Amniotic stem cell (primary cell): ENCODE measurements at regions not wholly inside any gene's neighbourhood (a gene's known extent, or its start where the extent isn't known, plus 50 kb on each side); places are given as distances from the start of the nearest gene placed in this dataset.
"Not testable (repeated sequence)": the region's sequence is repeated elsewhere in the genome, so short reads cannot be mapped to it uniquely, and the experiment has no call there.

Experiments used
- DNase-seq: peaks from one replicate; lab custom pipeline; 2025; lab: John Stamatoyannopoulos, UW

DNA sequence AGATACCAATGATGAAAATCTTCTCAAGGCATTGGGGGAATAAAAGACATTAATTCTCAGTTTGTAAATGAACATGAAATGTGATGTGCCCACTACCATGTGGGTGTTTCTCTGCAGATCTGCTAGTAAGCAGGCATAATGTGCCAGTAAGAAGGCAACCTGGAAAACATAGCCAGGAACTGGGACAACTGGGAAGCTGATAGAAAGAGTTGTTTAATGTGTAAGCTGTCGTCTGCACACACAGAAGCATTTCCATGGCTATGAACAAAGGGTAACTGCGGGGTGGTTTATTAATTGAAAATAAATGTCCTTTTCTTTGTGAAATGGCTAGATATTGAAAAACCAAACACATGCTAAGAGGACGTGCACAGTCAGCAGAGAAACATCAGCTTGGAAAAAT, 52.0 kb downstream of the ZC3H11B start:
- no peak for DNase-seq

DNA sequence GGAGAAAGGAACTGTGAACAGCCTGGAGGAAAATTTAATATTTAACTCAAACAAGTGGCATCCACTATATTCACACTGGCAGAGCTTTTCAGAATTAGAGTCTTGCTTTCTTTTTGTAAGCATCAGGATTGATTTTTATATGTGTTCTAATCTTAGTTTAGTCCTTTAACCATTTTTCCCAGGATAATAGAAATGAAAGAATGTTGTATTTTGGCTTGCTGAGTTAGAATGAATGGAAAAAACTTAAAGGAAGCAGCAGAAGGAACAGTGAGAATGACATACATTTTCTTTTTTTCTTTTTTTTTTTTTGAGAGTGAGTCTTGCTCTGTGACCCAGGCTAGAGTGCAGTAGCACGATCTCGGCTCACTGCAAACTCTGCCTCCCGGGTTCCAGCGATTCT, 53.0 kb downstream of the ZC3H11B start:
- DNase-seq: no peak

DNA sequence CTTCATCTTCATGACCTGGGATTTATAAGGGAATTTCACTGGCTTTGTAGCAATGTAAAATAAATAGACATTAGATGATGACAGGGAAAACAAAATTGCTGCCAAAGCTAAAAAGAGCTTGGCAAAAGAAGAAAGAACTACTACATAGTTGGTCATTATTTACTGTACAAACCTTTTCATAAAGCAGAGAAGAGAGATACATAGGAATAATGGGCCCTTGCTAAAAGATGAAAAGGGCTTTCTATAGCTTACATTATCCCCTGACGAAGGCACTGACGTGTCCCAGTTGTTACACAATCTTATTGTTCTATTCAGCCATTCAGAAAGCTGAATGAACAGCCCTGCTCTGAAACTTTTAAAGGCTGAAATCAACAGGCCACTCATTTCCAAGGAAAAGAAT, 57.1 kb downstream of the ZC3H11B start:
- DNase-seq: no peak

DNA sequence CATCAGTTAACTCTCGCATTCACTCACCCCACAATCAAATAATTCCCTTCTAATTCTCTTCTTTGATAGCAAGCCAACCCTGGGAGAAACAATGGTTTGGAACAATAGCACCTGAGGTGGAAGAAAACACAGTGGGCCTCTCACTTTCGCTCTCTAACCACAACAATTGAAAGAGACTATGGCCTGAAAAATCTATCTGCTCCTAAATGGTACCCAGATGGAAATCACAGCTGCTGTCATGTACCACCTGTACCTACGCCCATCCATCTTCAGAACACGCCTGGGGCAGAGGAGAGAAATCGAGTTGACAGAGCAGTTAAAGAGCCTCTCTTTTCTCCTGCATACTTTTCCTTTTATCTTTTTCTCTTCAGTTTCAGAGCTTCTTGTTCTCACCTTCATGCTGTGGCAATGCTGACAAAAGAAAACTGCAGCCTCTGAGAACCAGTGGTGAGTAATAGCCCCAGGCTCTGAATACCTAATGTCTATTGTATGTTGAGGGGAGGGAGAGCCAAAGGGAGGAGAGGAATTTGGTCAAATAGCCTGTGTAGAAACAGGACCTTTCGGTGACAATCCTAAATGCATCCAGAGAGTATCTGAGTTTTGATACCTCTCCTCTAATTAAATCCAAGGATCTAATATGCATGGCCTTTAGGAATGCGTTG, 57.7 kb downstream of the ZC3H11B start:
- peak; percentile 18 for DNase-seq

DNA sequence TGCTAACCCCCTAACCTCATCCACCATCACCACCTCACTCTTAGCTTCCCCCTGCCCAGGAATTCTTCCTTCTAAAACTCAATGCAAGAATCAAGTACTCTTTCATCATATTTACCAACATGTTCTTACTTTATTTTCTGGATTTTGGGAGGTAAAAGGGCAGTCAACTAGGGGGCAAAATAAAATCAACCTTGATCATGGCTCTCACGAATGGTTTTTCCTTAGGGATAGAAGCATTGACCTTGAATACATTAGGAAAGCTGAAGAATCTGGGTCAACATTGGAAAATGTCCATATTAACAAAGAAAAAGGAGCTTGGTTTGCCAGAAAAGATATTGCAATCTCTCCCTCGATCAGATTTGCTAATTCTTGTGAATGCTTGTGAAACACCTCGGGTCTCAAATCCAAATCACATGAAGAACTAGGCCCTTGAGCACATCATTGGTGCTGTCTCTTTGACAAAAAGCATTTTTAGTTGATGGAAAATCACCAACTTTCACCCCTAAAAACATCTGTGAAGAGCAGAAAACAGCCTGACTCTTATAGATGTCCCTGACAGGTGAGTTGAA, 58.9 kb downstream of the ZC3H11B start:
- DNase-seq: no peak

GRCh38 chr1:219550201-219550600, 62.7 kb downstream of the ZC3H11B start:
- DNase-seq: no peak

GRCh38 chr1:219549215-219549614, 63.7 kb downstream of the ZC3H11B start:
- DNase-seq: no peak

DNA sequence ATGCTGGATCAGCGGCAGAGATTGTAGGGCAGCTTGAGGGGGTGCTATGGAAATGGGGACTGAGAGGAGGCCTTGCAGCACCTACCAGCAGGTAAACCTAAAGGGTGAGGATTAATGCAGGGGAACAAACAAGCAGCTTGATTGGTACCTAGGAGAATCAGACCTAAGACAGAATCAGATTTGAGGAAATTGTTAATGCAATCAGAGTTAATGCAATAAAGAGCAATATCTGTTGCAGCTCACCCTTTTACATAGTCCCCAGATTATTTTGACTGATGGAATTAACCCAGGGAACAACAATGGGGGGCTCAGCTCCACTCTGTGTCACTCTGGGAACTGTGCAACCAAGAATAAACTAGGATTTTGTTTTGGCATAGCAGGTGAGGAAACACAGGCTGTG, 64.5 kb downstream of the ZC3H11B start:
- DNase-seq: no peak

DNA sequence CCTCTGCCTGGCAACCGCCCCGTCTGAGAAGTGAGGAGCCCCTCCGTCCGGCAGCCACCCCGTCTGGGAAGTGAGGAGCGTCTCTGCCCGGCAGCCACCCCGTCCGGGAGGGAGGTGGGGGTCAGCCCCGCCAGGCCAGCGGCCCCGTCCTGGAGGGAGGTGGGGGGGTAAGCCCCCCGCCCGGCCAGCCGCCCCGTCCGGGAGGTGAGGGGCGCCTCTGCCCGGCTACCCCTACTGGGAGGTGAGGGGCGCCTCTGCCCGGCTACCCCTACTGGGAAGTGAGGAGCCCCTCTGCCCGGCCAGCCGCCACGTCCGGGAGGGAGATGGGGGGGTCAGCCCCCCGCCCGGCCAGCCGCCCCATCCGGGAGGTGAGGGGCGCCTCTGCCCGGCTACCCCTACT, 67.1 kb downstream of the ZC3H11B start:
- DNase-seq: not testable (repeated sequence)

DNA sequence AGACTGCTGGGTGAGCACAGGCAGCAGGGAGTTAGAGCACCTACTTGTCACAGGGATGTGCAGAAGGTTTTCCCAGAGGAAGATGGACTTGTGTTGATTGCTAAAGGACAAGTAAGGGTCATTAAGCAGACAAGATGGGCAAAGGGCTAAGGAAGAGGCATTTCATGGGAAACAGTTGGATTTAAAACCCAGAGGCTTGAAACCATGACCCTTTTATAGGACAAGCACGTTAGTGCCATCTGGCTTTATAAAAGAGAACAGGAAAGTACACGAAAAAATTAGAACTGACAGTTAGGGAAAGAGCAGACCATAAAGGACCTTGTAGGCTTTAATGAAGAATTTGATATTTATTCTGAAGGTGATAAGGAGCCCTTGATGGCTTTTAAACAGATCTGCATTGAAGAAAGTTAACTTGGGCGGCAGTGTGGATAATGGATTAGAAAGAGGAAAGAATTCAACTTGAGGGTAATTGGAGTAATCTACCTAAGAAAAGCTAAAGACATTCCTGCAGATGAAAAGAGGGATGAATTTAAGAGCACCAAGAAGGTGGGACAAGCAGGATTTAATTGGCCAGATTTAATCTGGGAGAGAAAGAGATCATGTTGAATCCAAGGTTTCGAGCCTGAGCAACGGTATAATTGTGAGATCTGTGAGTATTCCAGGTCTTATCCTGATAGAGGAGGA, 68.6 kb downstream of the ZC3H11B start:
- DNase-seq: no peak

DNA sequence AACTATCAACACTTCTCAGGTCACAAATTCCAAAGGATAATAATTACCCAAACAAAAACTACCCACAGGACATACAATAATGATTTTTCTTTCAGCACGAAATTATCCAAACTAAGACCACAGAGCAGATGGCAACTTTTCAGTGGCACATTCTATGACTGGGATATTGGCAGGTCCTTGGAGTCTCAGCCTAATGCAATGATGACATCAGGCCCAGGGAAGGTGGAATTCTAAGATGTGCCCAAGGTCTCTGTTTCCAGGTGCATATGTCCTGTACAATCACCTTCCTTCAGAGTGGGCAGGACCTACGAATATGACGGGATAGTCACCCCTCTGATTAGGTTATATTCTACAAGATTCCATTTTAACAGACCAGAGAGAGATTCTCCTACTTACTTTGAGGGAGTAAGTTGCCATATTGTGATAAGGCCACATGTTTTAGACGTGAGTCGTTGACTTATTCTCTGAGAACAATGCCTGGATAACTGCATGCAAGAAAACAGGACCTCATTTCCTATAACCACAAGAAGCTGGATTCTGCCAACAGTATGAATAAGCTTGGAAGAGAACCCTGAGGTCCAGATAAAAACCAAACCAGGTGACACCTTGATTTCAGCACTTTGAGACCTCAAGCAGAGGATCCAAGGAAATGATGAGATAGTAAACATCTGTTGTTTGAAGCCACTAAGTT, 69.9 kb downstream of the ZC3H11B start:
- no peak for DNase-seq

GRCh38 chr1:219541946-219542345, 71.0 kb downstream of the ZC3H11B start:
- DNase-seq: no peak

DNA sequence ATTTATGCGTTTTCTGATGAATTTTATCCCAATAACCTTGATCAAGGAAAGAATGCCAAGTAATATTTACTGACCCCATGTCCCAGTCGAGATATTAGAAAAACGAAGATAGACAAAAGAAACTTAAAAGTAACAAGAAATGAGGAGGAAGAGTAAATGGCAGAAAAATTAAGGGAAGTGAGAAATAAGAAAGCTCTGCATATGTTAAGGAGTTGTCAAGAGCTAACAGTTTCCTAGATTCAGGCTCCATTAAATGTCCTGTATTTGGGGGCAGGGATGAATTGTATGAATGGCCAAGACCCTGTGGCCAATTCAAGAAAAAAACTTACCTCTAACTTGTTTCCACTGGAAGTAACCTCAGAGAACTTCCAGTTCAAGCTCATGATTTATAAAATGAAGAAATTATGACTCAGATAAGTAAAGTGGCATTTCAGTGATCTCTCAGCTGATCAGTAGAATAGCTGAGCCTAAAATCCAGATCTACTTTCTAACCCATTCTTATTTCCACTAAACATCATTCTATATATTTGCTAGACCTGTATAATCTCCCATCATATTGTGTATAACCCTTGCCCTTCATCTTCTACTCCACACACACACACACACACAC, 73.2 kb downstream of the ZC3H11B start:
- no peak for DNase-seq

- DNase-seq: no peak
Measured at GRCh38 chr1:219538886-219539285, 74.0 kb downstream of the ZC3H11B start.

- DNase-seq: no peak
Measured at GRCh38 chr1:219537223-219537631, 75.7 kb downstream of the ZC3H11B start.

- no peak for DNase-seq
Measured at GRCh38 chr1:219536038-219536437, 76.9 kb downstream of the ZC3H11B start.

DNA sequence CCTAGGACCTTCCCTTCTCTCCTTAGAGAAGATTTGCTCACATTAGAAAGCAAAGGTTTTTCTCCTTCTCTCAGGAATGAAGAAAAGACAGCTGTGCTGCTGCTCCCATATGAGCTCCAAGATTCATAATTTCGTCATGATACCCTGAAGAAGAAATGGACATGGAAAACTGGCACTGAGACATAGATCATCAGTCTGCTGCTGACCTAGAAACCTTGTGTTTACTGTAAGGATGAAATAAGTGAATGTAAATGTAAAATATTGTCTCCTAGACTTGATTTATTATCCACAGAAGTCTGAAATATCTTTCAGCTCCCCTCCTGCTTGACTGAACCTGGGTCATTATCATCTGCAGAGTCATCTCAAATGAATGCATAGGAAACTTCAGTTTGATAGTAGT, 77.9 kb downstream of the ZC3H11B start:
- DNase-seq: no peak

GRCh38 chr1:219533280-219533679, 79.6 kb downstream of the ZC3H11B start:
- no peak for DNase-seq

- no peak for DNase-seq
Measured at GRCh38 chr1:219529116-219529515, 83.8 kb downstream of the ZC3H11B start.

GRCh38 chr1:219528633-219529032, 84.3 kb downstream of the ZC3H11B start:
- DNase-seq: no peak

GRCh38 chr1:219527994-219528393, 84.9 kb downstream of the ZC3H11B start:
- no peak for DNase-seq

DNA sequence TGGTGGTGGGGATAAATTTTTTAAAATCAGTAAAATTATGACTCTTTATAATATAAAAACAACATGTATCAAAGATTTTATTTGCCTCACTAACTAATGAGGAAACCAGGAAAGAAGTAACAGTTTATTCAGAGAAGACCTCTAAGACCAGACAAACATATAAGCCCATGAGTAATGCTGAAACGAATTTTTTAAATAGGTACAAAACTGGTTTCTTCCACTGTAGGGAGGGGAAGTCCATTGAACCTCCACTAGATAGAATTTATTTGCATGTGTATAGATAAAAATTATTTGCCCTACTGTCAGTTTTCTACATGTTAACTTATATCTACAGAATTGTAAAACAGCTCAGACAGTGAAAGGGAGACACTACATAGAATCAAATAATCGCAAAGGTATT, 86.8 kb downstream of the ZC3H11B start:
- DNase-seq: no peak

GRCh38 chr1:219523411-219523810, 89.5 kb downstream of the ZC3H11B start:
- no peak for DNase-seq
